Uterus (tissue), 2 donors: ENCODE measurements at regions not wholly inside any gene's neighbourhood (a gene's known extent, or its start where the extent isn't known, plus 50 kb on each side); places are given as distances from the start of the nearest gene placed in this dataset.

Experiments used
- CTCF ChIP-seq, 4 experiments: fragments of 200-600 bp in 2 of 4; fragments of 450-650 bp in 2 of 4; sonication (generic) in 2 of 4; IDR thresholded peaks; one replicate each; pipeline ENCODE4 v1.5.1; 2016 to 2019; ENCODE audit warnings: antibody characterized with exemption in 4 of 4, mild to moderate bottlenecking in 2 of 4, moderate library complexity in 1 of 4
- POLR2A ChIP-seq, 2 donors: fragments of 450-650 bp; IDR thresholded peaks; one replicate each; pipeline ENCODE4 v1.6.1; 2016; ENCODE audit warnings: antibody characterized with exemption in 2 of 2, mild to moderate bottlenecking in 1 of 2, moderate library complexity in 1 of 2

GRCh38 chr2:120463527-120463926 lies 117.6 kb downstream of the INHBB start:
- TF ChIP-seq CTCF (IDR thresholded peaks at IDR 0.05) (no peak), POLR2A (IDR thresholded peaks at IDR 0.05) (no peak)
